ENCODE measurements at regions not wholly inside any gene's neighbourhood (a gene's known extent, or its start where the extent isn't known, plus 50 kb on each side); places are given as distances from the start of the nearest gene placed in this dataset.

GRCh38 chr18:78458356-78458755 lies 521.3 kb upstream of the SALL3 start:
- Histone ChIP-seq H3K9me2 (ENCODE audit: insufficient read depth, low read length) (no peaks in the 10 kb centered on the region), H2AFZ (ENCODE audit: low read depth, low read length) (no peak overlapping the region), H3K4me2 (ENCODE audit: low read length) (no peak overlapping the region), H3K79me2 (replicated peaks; ENCODE audit: insufficient read depth, low read length) (no peaks in the 10 kb centered on the region), H3K4me3 (ENCODE audit: low read length) (no peak overlapping the region), H3K27me3 (ENCODE audit: insufficient read depth, low read depth, low read length) (no peaks in the 10 kb centered on the region), H3K9ac (ENCODE audit: low read length) (no peak overlapping the region), H3K27ac (ENCODE audit: low read length) (no peak overlapping the region), H3K9me3 (ENCODE audit: low read length) (no peaks in the 10 kb centered on the region), H3F3A (ENCODE audit: insufficient read depth, low read length, poor library complexity, severe bottlenecking) (no peaks in the 10 kb centered on the region), H3K36me3 (ENCODE audit: insufficient read depth, low read length) (no peaks in the 10 kb centered on the region), H4K20me1 (ENCODE audit: insufficient read depth) (no peaks in the 10 kb centered on the region)
- TF ChIP-seq TAF1 (IDR thresholded peaks at IDR 0.05; ENCODE audit: low read depth) (no peak), REST (IDR thresholded peaks at IDR 0.05; ENCODE audit: borderline replicate concordance) (no peak), POLR2AphosphoS5 (IDR thresholded peaks at IDR 0.05) (no peak), EZH2 (IDR thresholded peaks at IDR 0.05; ENCODE audit: borderline replicate concordance, insufficient read depth, low read length, poor library complexity, severe bottlenecking) (no peak), RAD21 (conservative IDR thresholded peaks at IDR 0.05) (no peak), MXI1 (conservative IDR thresholded peaks at IDR 0.05; ENCODE audit: poor library complexity, severe bottlenecking) (no peak), EP300 (conservative IDR thresholded peaks at IDR 0.05; ENCODE audit: poor library complexity, severe bottlenecking) (no peak), CTCF (IDR thresholded peaks at IDR 0.05; ENCODE audit: poor library complexity, severe bottlenecking) (no peak), SMC3 (conservative IDR thresholded peaks at IDR 0.05; ENCODE audit: poor library complexity) (no peak)

GRCh38 chr18:78459668-78460067 lies 520.0 kb upstream of the SALL3 start:
- no peaks in the 10 kb centered on the region for H4K20me1 ChIP-seq (ENCODE audit: insufficient read depth)
- H3K27ac ChIP-seq (ENCODE audit: low read length) = no peak overlapping the region
- H3F3A ChIP-seq (ENCODE audit: insufficient read depth, low read length, poor library complexity, severe bottlenecking) = no peaks in the 10 kb centered on the region
- TF ChIP-seq RAD21 (conservative IDR thresholded peaks at IDR 0.05) = no peak
- no peak for TF ChIP-seq POLR2AphosphoS5 (IDR thresholded peaks at IDR 0.05)
- TF ChIP-seq CTCF (IDR thresholded peaks at IDR 0.05; ENCODE audit: poor library complexity, severe bottlenecking) = no peak
- no peak for TF ChIP-seq EZH2 (IDR thresholded peaks at IDR 0.05; ENCODE audit: borderline replicate concordance, insufficient read depth, low read length, poor library complexity, severe bottlenecking)
- no peak for TF ChIP-seq SMC3 (conservative IDR thresholded peaks at IDR 0.05; ENCODE audit: poor library complexity)
- no peak for TF ChIP-seq REST (IDR thresholded peaks at IDR 0.05; ENCODE audit: borderline replicate concordance)
- no peak for TF ChIP-seq EP300 (conservative IDR thresholded peaks at IDR 0.05; ENCODE audit: poor library complexity, severe bottlenecking)
- TF ChIP-seq TAF1 (IDR thresholded peaks at IDR 0.05; ENCODE audit: low read depth) = no peak
- no peak for TF ChIP-seq MXI1 (conservative IDR thresholded peaks at IDR 0.05; ENCODE audit: poor library complexity, severe bottlenecking)
- no peaks in the 10 kb centered on the region for H3K9me2 ChIP-seq (ENCODE audit: insufficient read depth, low read length)
- no peak overlapping the region for H3K4me3 ChIP-seq (ENCODE audit: low read length)
- H3K79me2 ChIP-seq (replicated peaks; ENCODE audit: insufficient read depth, low read length) = no peaks in the 10 kb centered on the region
- no peaks in the 10 kb centered on the region for H3K27me3 ChIP-seq (ENCODE audit: insufficient read depth, low read depth, low read length)
- H3K36me3 ChIP-seq (ENCODE audit: insufficient read depth, low read length) = no peaks in the 10 kb centered on the region
- no peak overlapping the region for H2AFZ ChIP-seq (ENCODE audit: low read depth, low read length)
- H3K9me3 ChIP-seq (ENCODE audit: low read length) = no peaks in the 10 kb centered on the region
- no peak overlapping the region for H3K9ac ChIP-seq (ENCODE audit: low read length)
- H3K4me2 ChIP-seq (ENCODE audit: low read length) = no peak overlapping the region
